Mesenchymal stem cell (in vitro differentiated cells and primary cell): ENCODE measurements at regions not wholly inside any gene's neighbourhood (a gene's known extent, or its start where the extent isn't known, plus 50 kb on each side); places are given as distances from the start of the nearest gene placed in this dataset.

ENCODE experiments used
- DNase-seq: peaks from one replicate; pipeline ENCODE4 v3.0.0-alpha.2; 2013
- H2AFZ ChIP-seq: one replicate; pipeline ENCODE4 v1.6.1; 2013; ENCODE audit warnings: low read depth, mild to moderate bottlenecking, control low read depth, inconsistent platforms, low read length, moderate library complexity
- H2AK5ac ChIP-seq: 2 replicates; pipeline ENCODE4 v1.6.1; 2013; ENCODE audit warnings: low read length, moderate library complexity, mild to moderate bottlenecking, inconsistent platforms; ENCODE audit not compliant: severe bottlenecking
- H2BK120ac ChIP-seq: one replicate; pipeline ENCODE4 v1.6.1; 2013; ENCODE audit warnings: low read depth, mild to moderate bottlenecking, inconsistent platforms, low read length, moderate library complexity
- H2BK12ac ChIP-seq, 2 experiments: one replicate each; pipeline ENCODE4 v1.6.1; 2013; ENCODE audit warnings: inconsistent platforms in 2 of 2, low read length in 2 of 2, mild to moderate bottlenecking in 2 of 2, moderate library complexity in 2 of 2, control low read depth in 1 of 2
- H2BK15ac ChIP-seq: one replicate; pipeline ENCODE4 v1.6.1; 2013; ENCODE audit warnings: mild to moderate bottlenecking, low read depth, inconsistent platforms; ENCODE audit not compliant: poor library complexity, severe bottlenecking
- H2BK5ac ChIP-seq: 2 replicates; pipeline ENCODE4 v1.6.1; 2013; ENCODE audit warnings: low read depth, mild to moderate bottlenecking, low read length, control low read depth, inconsistent platforms; ENCODE audit not compliant: poor library complexity, severe bottlenecking
- H3K14ac ChIP-seq, 2 experiments: one replicate each; pipeline ENCODE4 v1.6.1; 2013; ENCODE audit warnings: inconsistent platforms in 2 of 2, low read length in 2 of 2, control low read depth in 1 of 2, mild to moderate bottlenecking in 1 of 2, moderate library complexity in 1 of 2
- H3K18ac ChIP-seq, 2 experiments: one replicate each; pipeline ENCODE4 v1.6.1; 2013; ENCODE audit warnings: inconsistent platforms in 2 of 2, low read length in 2 of 2, control low read depth in 1 of 2, low read depth in 1 of 2, mild to moderate bottlenecking in 1 of 2
- H3K23ac ChIP-seq, 2 experiments: one replicate each; pipeline ENCODE4 v1.6.1; 2013; ENCODE audit warnings: inconsistent platforms in 2 of 2, low read length in 2 of 2, mild to moderate bottlenecking in 2 of 2, moderate library complexity in 2 of 2, control low read depth in 1 of 2
- H3K27ac ChIP-seq: 2 replicates; pipeline ENCODE4 v1.5.1; 2013; ENCODE audit warnings: mild to moderate bottlenecking, moderate library complexity, low read length, control low read depth, inconsistent platforms; ENCODE audit not compliant: poor library complexity, severe bottlenecking
- H3K27me3 ChIP-seq, 2 experiments: 2 replicates each; pipeline versions ENCODE4 v1.6.1 to v1.7.0; 2013; ENCODE audit warnings: low read length in 2 of 2, mild to moderate bottlenecking in 2 of 2, moderate library complexity in 2 of 2, control low read depth in 1 of 2, inconsistent platforms in 1 of 2; ENCODE audit not compliant: control insufficient read depth in 1 of 2, insufficient read depth in 1 of 2
- H3K36me3 ChIP-seq, 2 experiments: 2 replicates each; pipeline versions ENCODE4 v1.6.1 to v1.7.0; 2013; ENCODE audit warnings: low read length in 2 of 2, control low read depth in 1 of 2, inconsistent platforms in 1 of 2, low read depth in 1 of 2, mild to moderate bottlenecking in 1 of 2; ENCODE audit not compliant: insufficient read depth in 2 of 2, control insufficient read depth in 1 of 2
- H3K4ac ChIP-seq, 2 experiments: one replicate each; pipeline ENCODE4 v1.6.1; 2013; ENCODE audit warnings: inconsistent platforms in 2 of 2, low read length in 2 of 2, mild to moderate bottlenecking in 2 of 2, moderate library complexity in 2 of 2, control low read depth in 1 of 2, low read depth in 1 of 2
- H3K4me1 ChIP-seq: 2 replicates; pipeline ENCODE4 v1.6.1; 2013; ENCODE audit warnings: low read depth, low read length, control low read depth; ENCODE audit not compliant: control insufficient read depth, insufficient read depth
- H3K4me2 ChIP-seq: 2 replicates; pipeline ENCODE4 v1.6.1; 2013; ENCODE audit warnings: low read length, mild to moderate bottlenecking, inconsistent platforms; ENCODE audit not compliant: poor library complexity, severe bottlenecking
- H3K4me3 ChIP-seq, 2 experiments: 2 replicates each; pipeline versions ENCODE4 v1.5.1 to v1.7.0; 2013; ENCODE audit warnings: low read length in 2 of 2, mild to moderate bottlenecking in 2 of 2, control low read depth in 1 of 2, low read depth in 1 of 2; ENCODE audit not compliant: insufficient read depth in 1 of 2
- H3K79me1 ChIP-seq: replicated peaks from 2 replicates; pipeline ENCODE4 v1.6.1; 2013; ENCODE audit warnings: mild to moderate bottlenecking, control low read depth, low read length, inconsistent platforms; ENCODE audit not compliant: poor library complexity, severe bottlenecking
- H3K9ac ChIP-seq: 2 replicates; pipeline ENCODE4 v1.7.0; 2013; ENCODE audit warnings: mild to moderate bottlenecking, low read length, moderate library complexity
- H3K9me3 ChIP-seq: 2 replicates; pipeline ENCODE4 v1.7.0; 2013; ENCODE audit warnings: mild to moderate bottlenecking, low read length; ENCODE audit not compliant: control insufficient read depth
- H4K8ac ChIP-seq: one replicate; pipeline ENCODE4 v1.6.1; 2013; ENCODE audit warnings: inconsistent platforms, mild to moderate bottlenecking, low read length, moderate library complexity
- H4K91ac ChIP-seq: one replicate; pipeline ENCODE4 v1.6.1; 2013; ENCODE audit warnings: mild to moderate bottlenecking, low read length, inconsistent platforms
- WGBS: methylation state at CpG from one replicate; pipeline ENCODE4 v1.1.7; 2013; ENCODE audit warnings: mixed read lengths; 5-methylcytosine and 5-hydroxymethylcytosine counted together

GRCh38 chr2:59427980-59428379 is 1125.5 kb downstream of the BCL11A start:
- H3K4me2 ChIP-seq = no peak overlapping the region
- H3K14ac ChIP-seq = no peak overlapping the region
- H3K18ac ChIP-seq = no peak overlapping the region
- H3K9ac ChIP-seq = no peak overlapping the region
- no peak overlapping the region for H4K91ac ChIP-seq
- no peak overlapping the region for H3K4ac ChIP-seq
- no peak for DNase-seq
- no peak overlapping the region for H3K23ac ChIP-seq
- no peaks in the 10 kb centered on the region for H3K36me3 ChIP-seq
- no peak overlapping the region for H2BK120ac ChIP-seq
- no peak overlapping the region for H2BK15ac ChIP-seq
- peaks cover 16% of the 10 kb centered on the region for H3K9me3 ChIP-seq
- no peaks in the 10 kb centered on the region for H3K4me1 ChIP-seq
- no peak overlapping the region for H4K8ac ChIP-seq
- H2AK5ac ChIP-seq = no peak overlapping the region
- no peak overlapping the region for H2AFZ ChIP-seq
- H3K4me3 ChIP-seq = no peak overlapping the region
- no peaks in the 10 kb centered on the region for H3K27me3 ChIP-seq
- no peak overlapping the region for H3K27ac ChIP-seq
- H2BK5ac ChIP-seq = no peak overlapping the region
- H2BK12ac ChIP-seq = no peak overlapping the region
- WGBS = 88% methylated on average over 1 of the region's 1 CpG
- H3K79me1 ChIP-seq = no peaks in the 10 kb centered on the region

- no peak overlapping the region for H3K4me3 ChIP-seq
- H2AFZ ChIP-seq = no peak overlapping the region
- no peak overlapping the region for H3K4ac ChIP-seq
- H3K14ac ChIP-seq = no peak overlapping the region
- no peaks in the 10 kb centered on the region for H3K79me1 ChIP-seq
- no peaks in the 10 kb centered on the region for H3K36me3 ChIP-seq
- no peaks in the 10 kb centered on the region for H3K27me3 ChIP-seq
- H3K18ac ChIP-seq = no peak overlapping the region
- no peak overlapping the region for H2BK5ac ChIP-seq
- no peak overlapping the region for H2BK15ac ChIP-seq
- WGBS = 51% methylated on average over 3 of the region's 3 CpGs
- H3K9me3 ChIP-seq = peaks cover 31% of the 10 kb centered on the region
- no peak for DNase-seq
- H2AK5ac ChIP-seq = no peak overlapping the region
- no peaks in the 10 kb centered on the region for H3K4me1 ChIP-seq
- no peak overlapping the region for H4K8ac ChIP-seq
- H3K27ac ChIP-seq = no peak overlapping the region
- H2BK12ac ChIP-seq = no peak overlapping the region
- no peak overlapping the region for H3K9ac ChIP-seq
- H3K4me2 ChIP-seq = no peak overlapping the region
- H3K23ac ChIP-seq = no peak overlapping the region
- no peak overlapping the region for H2BK120ac ChIP-seq
- no peak overlapping the region for H4K91ac ChIP-seq
These were observed 1128.2 kb downstream of the BCL11A start for GRCh38 chr2:59425247-59425646.

GRCh38 chr2:59413751-59414570 is 1139.5 kb downstream of the BCL11A start:
- Histone ChIP-seq H3K27me3 (no peaks in the 10 kb centered on the region), H2BK12ac (no peak overlapping the region), H3K27ac (no peak overlapping the region), H2BK120ac (no peak overlapping the region), H3K14ac (no peak overlapping the region), H4K91ac (no peak overlapping the region), H3K9ac (no peak overlapping the region), H3K79me1 (no peaks in the 10 kb centered on the region), H3K18ac (no peak overlapping the region), H3K23ac (no peak overlapping the region), H3K4me2 (no peak overlapping the region), H3K4me1 (no peaks in the 10 kb centered on the region), H3K4ac (no peak overlapping the region), H2BK5ac (no peak overlapping the region), H2BK15ac (no peak overlapping the region), H4K8ac (no peak overlapping the region), H3K4me3 (no peak overlapping the region), H2AK5ac (no peak overlapping the region), H3K9me3 (peaks cover 37% of the 10 kb centered on the region), H2AFZ (no peak overlapping the region), H3K36me3 (no peaks in the 10 kb centered on the region)
- no peak for DNase-seq
- 71% methylated on average over 11 of the region's 11 CpGs for WGBS

- no peak overlapping the region for H3K23ac ChIP-seq
- DNase-seq = no peak
- no CpG with 5 or more reads among the region's 2 CpGs for WGBS
- no peak overlapping the region for H2AK5ac ChIP-seq
- H3K27me3 ChIP-seq = no peaks in the 10 kb centered on the region
- no peak overlapping the region for H2AFZ ChIP-seq
- H3K27ac ChIP-seq = no peak overlapping the region
- H3K4me2 ChIP-seq = no peak overlapping the region
- H3K36me3 ChIP-seq = no peaks in the 10 kb centered on the region
- H2BK120ac ChIP-seq = no peak overlapping the region
- no peak overlapping the region for H2BK12ac ChIP-seq
- H3K4me1 ChIP-seq = peaks cover 2% of the 10 kb centered on the region
- no peak overlapping the region for H3K18ac ChIP-seq
- H4K8ac ChIP-seq = no peak overlapping the region
- H3K4ac ChIP-seq = no peak overlapping the region
- H3K4me3 ChIP-seq = no peak overlapping the region
- H3K14ac ChIP-seq = no peak overlapping the region
- H3K79me1 ChIP-seq = no peaks in the 10 kb centered on the region
- H3K9me3 ChIP-seq = peaks cover 12% of the 10 kb centered on the region
- H2BK15ac ChIP-seq = no peak overlapping the region
- H3K9ac ChIP-seq = no peak overlapping the region
- H2BK5ac ChIP-seq = no peak overlapping the region
- no peak overlapping the region for H4K91ac ChIP-seq
These were observed 1154.3 kb downstream of the BCL11A start for GRCh38 chr2:59399126-59399525.
